Endodermal cell (in vitro differentiated cells): ENCODE measurements at regions not wholly inside any gene's neighbourhood (a gene's known extent, or its start where the extent isn't known, plus 50 kb on each side); places are given as distances from the start of the nearest gene placed in this dataset.

ENCODE experiments used
- DNase-seq: peaks from one replicate; pipeline ENCODE4 v3.0.0-alpha.2; 2017
- H3K27ac ChIP-seq: 2 replicates; pipeline ENCODE4 v1.5.1; 2013; ENCODE audit warnings: mild to moderate bottlenecking, low read depth, low read length, moderate library complexity
- H3K27me3 ChIP-seq: 2 replicates; pipeline ENCODE4 v1.6.1; 2013; ENCODE audit warnings: mild to moderate bottlenecking, low read length, moderate library complexity; ENCODE audit not compliant: insufficient read depth, control insufficient read depth, poor library complexity, severe bottlenecking
- H3K36me3 ChIP-seq: 2 replicates; pipeline ENCODE4 v1.7.0; 2013; ENCODE audit warnings: mild to moderate bottlenecking, low read length, moderate library complexity; ENCODE audit not compliant: control insufficient read depth, insufficient read depth
- H3K4me1 ChIP-seq: one replicate; pipeline ENCODE4 v1.7.0; 2013; ENCODE audit warnings: low read length; ENCODE audit not compliant: control insufficient read depth, insufficient read depth
- H3K4me3 ChIP-seq: 2 replicates; pipeline ENCODE4 v1.5.1; 2013; ENCODE audit warnings: mild to moderate bottlenecking, low read length, moderate library complexity
- H3K9ac ChIP-seq: 2 replicates; pipeline ENCODE4 v1.6.1; 2013; ENCODE audit warnings: mild to moderate bottlenecking, low read length, moderate library complexity; ENCODE audit not compliant: poor library complexity, severe bottlenecking; ENCODE audit errors: extremely low read depth
- H3K9me3 ChIP-seq: 2 replicates; pipeline ENCODE4 v1.6.1; 2013; ENCODE audit warnings: mild to moderate bottlenecking, low read length, moderate library complexity; ENCODE audit not compliant: control insufficient read depth
- H3K27ac Mint-ChIP-seq: 2 replicates; pipeline ENCODE4 v1.8.0; 2020; ENCODE audit warnings: mixed read lengths
- H3K27me3 Mint-ChIP-seq: 2 replicates; pipeline ENCODE4 v1.8.0; 2021; ENCODE audit warnings: mild to moderate bottlenecking, mixed read lengths; ENCODE audit not compliant: insufficient read depth
- H3K36me3 Mint-ChIP-seq: 2 replicates; pipeline ENCODE4 v1.8.0; 2020; ENCODE audit warnings: low read depth, mixed read lengths
- H3K4me1 Mint-ChIP-seq: 2 replicates; pipeline ENCODE4 v1.8.0; 2020; ENCODE audit warnings: mixed read lengths
- H3K4me3 Mint-ChIP-seq: 2 replicates; pipeline ENCODE4 v1.8.0; 2020; ENCODE audit warnings: mild to moderate bottlenecking, moderate library complexity, mixed read lengths
- H3K9me3 Mint-ChIP-seq: 2 replicates; pipeline ENCODE4 v1.8.0; 2020; ENCODE audit warnings: mild to moderate bottlenecking, mixed read lengths
- CTCF ChIP-seq: fragments of 200-600 bp; sonication (generic); conservative IDR thresholded peaks from 2 replicates; pipeline ENCODE4 v1.5.0; 2021; ENCODE audit warnings: antibody characterized with exemption, mild to moderate bottlenecking
- WGBS, 2 experiments: methylation state at CpG; one replicate each; pipeline versions ENCODE4 v1.1.5 to v1.1.7; 2013; ENCODE audit warnings: missing lambda C conversion rate in 2 of 2, mixed read lengths in 1 of 2; ENCODE audit not compliant: insufficient coverage in 1 of 2, insufficient read length in 1 of 2; 5-methylcytosine and 5-hydroxymethylcytosine counted together

DNA sequence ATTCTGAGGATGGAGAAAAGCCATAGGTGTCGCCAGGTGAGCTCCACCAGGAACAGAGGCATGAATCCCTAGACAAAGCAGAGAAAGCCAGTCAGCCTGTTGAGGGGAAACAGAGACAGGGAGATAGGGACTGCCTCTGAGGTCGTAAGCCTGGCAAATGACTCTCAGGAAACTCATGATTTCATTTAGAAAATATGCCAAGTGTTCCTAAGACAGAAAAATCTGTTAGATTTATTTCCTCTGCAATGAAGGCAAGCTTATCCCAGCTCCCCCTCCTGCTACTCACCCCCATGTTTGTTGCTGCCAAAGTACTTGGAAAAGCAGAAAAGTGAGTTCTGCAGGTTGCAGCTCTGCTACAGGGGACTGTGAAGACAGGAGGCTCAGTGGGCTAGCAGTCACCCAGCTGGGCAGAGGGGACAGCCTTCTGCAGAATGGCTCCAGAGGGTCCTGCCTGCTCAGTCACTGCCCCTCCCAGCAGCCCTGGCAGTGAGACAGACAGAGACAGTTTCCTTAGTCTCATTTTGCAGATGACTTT is 184.3 kb downstream of the ADRA2A start:
- no peak overlapping the region for H3K27ac Mint-ChIP-seq
- no peaks in the 10 kb centered on the region for H3K27me3 Mint-ChIP-seq
- 89 to 100% methylated on average over 2 of the region's 2 CpGs for WGBS, 2 experiments
- H3K9me3 Mint-ChIP-seq: no peaks in the 10 kb centered on the region
- H3K4me3 Mint-ChIP-seq: no peak overlapping the region
- no peaks in the 10 kb centered on the region for H3K4me1 ChIP-seq
- DNase-seq: no peak
- no peaks in the 10 kb centered on the region for H3K36me3 ChIP-seq
- H3K4me1 Mint-ChIP-seq: no peaks in the 10 kb centered on the region
- no peak for TF ChIP-seq CTCF
- H3K27ac ChIP-seq: no peak overlapping the region
- H3K9me3 ChIP-seq: no peaks in the 10 kb centered on the region
- no peaks in the 10 kb centered on the region for H3K27me3 ChIP-seq
- H3K36me3 Mint-ChIP-seq: no peaks in the 10 kb centered on the region
- no peak overlapping the region for H3K9ac ChIP-seq
- no peak overlapping the region for H3K4me3 ChIP-seq

DNA sequence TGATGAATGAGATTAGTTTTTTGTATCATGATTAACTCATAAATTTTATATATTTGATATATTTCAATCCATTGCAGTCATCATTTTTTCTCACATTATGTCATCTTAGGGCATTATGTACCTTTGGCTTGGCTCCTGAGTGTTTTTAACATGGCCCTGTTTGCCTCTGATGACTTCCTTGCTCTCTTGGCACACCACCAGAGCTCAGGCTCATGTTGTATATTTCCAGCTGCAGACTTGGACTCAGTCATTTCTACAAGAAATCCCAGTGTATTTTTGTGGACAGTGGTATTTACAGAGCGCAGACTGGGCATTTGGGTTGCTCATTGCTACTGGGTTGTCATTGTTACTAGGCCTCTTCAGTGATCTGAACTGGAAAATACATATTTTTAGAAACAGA is 188.5 kb downstream of the ADRA2A start:
- no peak overlapping the region for H3K4me3 Mint-ChIP-seq
- H3K27me3 Mint-ChIP-seq: no peaks in the 10 kb centered on the region
- H3K9me3 ChIP-seq: no peaks in the 10 kb centered on the region
- no peak overlapping the region for H3K27ac ChIP-seq
- no peak for DNase-seq
- H3K9me3 Mint-ChIP-seq: no peaks in the 10 kb centered on the region
- no peak for TF ChIP-seq CTCF
- H3K36me3 Mint-ChIP-seq: no peaks in the 10 kb centered on the region
- H3K4me1 Mint-ChIP-seq: no peaks in the 10 kb centered on the region
- no peaks in the 10 kb centered on the region for H3K27me3 ChIP-seq
- no peak overlapping the region for H3K4me3 ChIP-seq
- no peak overlapping the region for H3K27ac Mint-ChIP-seq
- H3K4me1 ChIP-seq: no peaks in the 10 kb centered on the region
- WGBS, 2 experiments: 82 to 100% methylated on average over 1 of the region's 1 CpG
- no peak overlapping the region for H3K9ac ChIP-seq
- H3K36me3 ChIP-seq: no peaks in the 10 kb centered on the region

DNA sequence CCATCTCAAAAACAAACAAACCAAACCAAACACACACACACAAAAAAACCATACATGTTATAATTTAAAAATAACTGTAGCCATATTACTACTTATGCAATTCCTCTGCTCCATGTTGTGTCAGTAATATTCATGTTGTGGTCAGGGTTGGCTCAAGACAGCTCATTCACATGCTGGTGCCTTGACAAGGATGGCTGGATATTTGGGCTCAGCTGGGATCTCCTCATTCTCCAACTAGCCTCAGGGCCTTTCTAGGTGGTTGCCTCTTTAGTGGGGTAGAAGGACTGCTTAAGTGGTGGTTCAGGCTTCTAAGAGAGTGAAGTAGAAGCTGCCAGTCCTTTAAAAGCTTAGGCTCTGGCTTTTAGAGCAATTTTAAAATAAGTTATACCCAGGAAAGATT is 189.3 kb downstream of the ADRA2A start:
- DNase-seq: no peak
- Mint-ChIP-seq H3K27ac (no peak overlapping the region), H3K4me1 (no peaks in the 10 kb centered on the region), H3K36me3 (no peaks in the 10 kb centered on the region), H3K4me3 (no peak overlapping the region), H3K27me3 (no peaks in the 10 kb centered on the region), H3K9me3 (no peaks in the 10 kb centered on the region)
- no peak overlapping the region for H3K9ac ChIP-seq
- no peaks in the 10 kb centered on the region for H3K9me3 ChIP-seq
- no peak for TF ChIP-seq CTCF
- no peaks in the 10 kb centered on the region for H3K4me1 ChIP-seq
- H3K4me3 ChIP-seq: no peak overlapping the region
- no peaks in the 10 kb centered on the region for H3K36me3 ChIP-seq
- no peak overlapping the region for H3K27ac ChIP-seq
- no peaks in the 10 kb centered on the region for H3K27me3 ChIP-seq
